Mucosa of descending colon (tissue), 3 donors: ENCODE measurements at regions not wholly inside any gene's neighbourhood (a gene's known extent, or its start where the extent isn't known, plus 50 kb on each side); places are given as distances from the start of the nearest gene placed in this dataset.

Source experiments
- ATAC-seq: fragments of 200-7000 bp; cut with Tn5 transposase; one replicate; pipeline ENCODE4 v1.9.1; 2020; ENCODE audit warnings: mild to moderate bottlenecking, moderate library complexity
- DNase-seq, 3 donors: peaks; one replicate each; pipeline ENCODE4 v3.0.0-alpha.2; 2020
- H3K36me3 ChIP-seq: fragments of 200-600 bp; one replicate; pipeline ENCODE4 v1.8.0; 2021; ENCODE audit warnings: low read depth, mild to moderate bottlenecking
- H3K4me1 ChIP-seq: fragments of 200-600 bp; one replicate; pipeline ENCODE4 v1.8.0; 2021; ENCODE audit warnings: low read depth, mild to moderate bottlenecking
- H3K4me3 ChIP-seq: fragments of 200-600 bp; one replicate; pipeline ENCODE4 v1.8.0; 2021; ENCODE audit warnings: mild to moderate bottlenecking
- H3K9me3 ChIP-seq: fragments of 200-600 bp; one replicate; pipeline ENCODE4 v1.8.0; 2021; ENCODE audit warnings: mild to moderate bottlenecking
- intact Hi-C, 2 donors: fragments of 100-400 bp; cut with DNase I in 1 of 2; cut with micrococcal nuclease in 1 of 2; formaldehyde crosslinking; loops; one replicate each; pipeline versions ENCODE4 v1.11.0 to v1.11.1; 2022; cut with DNase I, micrococcal nuclease
- TF ChIP-seq, protein P1 (sequence below): fragments of 200-600 bp; IDR thresholded peaks from one replicate; pipeline ENCODE4 v1.8.0; 2022; ENCODE audit warnings: antibody characterized with exemption, mild to moderate bottlenecking
- donor health status: DM: no; HTN: no; CAD: no; lungs with moderate emphysema.
- donor health status: DM: no; HTN: no; CAD: no.
- donor health status: DM: no; HTN: yes; CAD: no.

DNA sequence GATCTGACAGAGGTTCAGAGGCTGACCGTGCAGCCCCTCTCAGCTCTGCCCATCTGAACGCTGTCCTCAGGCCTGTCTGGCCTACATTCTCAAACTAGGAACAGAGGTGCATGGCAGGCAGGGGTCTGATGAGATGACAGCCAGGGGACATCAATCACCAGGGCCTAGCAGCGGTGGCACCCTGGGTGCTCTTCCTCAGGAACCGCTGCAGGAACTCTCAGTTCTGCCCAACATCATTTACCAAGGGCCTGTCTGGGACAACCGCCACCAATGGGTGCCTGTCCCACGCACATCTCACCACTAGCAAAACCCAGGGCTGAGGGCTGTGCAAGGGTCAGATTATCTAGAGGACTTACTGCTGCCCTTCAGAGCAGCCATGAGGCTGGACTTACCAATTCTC, 245.7 kb downstream of the TOMM20 start:
- no peak for DNase-seq
- Histone ChIP-seq H3K4me1 (peaks cover 7% of the 10 kb centered on the region), H3K9me3 (no peaks in the 10 kb centered on the region), H3K36me3 (no peaks in the 10 kb centered on the region), H3K4me3 (no peak overlapping the region)
- TF ChIP-seq, protein P1, sequence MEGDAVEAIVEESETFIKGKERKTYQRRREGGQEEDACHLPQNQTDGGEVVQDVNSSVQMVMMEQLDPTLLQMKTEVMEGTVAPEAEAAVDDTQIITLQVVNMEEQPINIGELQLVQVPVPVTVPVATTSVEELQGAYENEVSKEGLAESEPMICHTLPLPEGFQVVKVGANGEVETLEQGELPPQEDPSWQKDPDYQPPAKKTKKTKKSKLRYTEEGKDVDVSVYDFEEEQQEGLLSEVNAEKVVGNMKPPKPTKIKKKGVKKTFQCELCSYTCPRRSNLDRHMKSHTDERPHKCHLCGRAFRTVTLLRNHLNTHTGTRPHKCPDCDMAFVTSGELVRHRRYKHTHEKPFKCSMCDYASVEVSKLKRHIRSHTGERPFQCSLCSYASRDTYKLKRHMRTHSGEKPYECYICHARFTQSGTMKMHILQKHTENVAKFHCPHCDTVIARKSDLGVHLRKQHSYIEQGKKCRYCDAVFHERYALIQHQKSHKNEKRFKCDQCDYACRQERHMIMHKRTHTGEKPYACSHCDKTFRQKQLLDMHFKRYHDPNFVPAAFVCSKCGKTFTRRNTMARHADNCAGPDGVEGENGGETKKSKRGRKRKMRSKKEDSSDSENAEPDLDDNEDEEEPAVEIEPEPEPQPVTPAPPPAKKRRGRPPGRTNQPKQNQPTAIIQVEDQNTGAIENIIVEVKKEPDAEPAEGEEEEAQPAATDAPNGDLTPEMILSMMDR = no peak
- intact Hi-C loops = no loop called here
- no peak for ATAC-seq

DNA sequence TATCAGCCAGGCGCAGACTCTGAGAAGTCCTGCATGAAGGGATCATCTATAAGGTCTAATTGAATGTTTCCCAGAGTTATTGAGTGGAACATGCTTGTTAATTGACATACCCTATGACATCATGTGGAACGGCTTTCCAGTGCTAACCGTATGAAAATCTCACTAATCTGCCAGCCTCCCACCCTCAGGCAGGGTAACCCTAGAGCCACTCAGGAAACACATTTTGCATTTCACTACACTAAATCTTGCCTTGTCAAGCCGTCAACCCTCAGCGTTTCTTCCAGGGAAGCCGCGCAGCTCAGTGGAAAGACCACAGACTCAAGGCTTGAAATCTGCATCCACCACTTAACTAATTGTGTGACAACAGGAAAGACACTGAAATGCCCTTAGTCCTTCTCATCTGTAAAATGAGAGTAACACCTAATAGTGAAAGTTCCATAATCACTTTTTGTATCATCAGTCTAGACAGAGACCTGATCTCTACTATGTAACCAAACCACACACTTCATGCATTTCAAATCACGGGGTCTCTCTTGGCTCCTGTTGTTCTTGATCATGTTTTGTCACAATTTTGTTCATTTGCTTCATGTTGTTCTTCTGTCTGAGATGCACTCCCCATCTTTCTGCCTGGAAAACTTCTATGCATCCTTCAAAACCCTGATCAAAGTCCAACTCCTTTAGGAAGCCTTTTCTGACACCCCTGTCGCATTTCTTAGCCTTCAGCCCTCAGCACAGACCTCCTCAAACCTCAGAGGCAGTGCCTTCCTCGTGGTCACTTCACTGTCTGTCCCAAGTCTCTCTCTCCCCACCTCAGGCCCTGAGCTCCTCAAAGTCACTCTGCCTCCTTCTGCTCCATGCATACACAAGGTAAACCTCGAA, 246.5 kb downstream of the TOMM20 start:
- DNase-seq (no peak), ATAC-seq (no peak)
- intact Hi-C loops = no loop called here

DNA sequence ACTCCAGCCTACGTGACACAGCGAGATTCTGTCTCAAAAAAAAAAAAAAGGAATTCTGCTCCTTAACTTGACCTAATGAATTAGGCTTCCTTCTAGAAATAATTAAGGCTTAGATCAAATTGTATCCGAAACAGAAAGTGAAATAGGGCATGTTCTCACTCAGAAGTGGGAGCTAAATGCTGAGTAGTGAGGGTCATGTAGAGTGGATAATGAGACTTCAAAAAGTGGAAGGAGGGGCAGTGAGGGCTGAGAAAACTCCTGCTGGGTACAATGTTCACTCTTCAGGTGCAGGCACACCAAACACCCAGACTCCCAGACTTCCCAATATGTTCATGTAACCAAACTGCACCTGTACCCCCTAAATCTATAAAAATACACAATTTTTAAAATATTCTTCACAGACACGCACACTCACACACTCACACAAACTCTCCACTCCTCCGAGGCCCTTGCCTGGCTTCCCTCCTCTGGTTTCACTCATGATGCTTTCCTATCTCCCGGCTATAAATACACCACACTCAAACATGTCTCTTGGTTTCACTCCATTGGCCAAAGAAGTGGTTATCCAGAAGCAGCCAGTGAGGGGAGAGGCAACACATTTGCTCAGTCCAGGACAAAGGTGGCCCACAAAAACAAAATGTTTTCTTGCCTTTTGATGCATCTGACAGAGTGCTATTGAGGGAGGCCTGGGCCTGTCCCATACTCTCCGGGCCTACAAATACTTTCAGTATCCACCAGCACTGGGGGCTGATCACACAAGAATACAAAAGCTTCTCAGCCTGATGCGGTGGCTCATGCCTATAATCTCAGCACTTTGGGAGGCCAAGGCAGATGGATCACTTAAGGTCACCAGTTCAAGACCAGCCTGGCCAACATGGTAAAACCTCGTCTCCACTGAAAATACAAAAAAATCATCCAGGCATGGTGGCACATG, 249.2 kb downstream of the TOMM20 start:
- no peaks in the 10 kb centered on the region for H3K9me3 ChIP-seq
- intact Hi-C loops = no loop called here
- peak; percentile 49 for ATAC-seq
- H3K36me3 ChIP-seq = no peaks in the 10 kb centered on the region
- H3K4me1 ChIP-seq = peaks cover 4% of the 10 kb centered on the region
- DNase-seq = no peak
- TF ChIP-seq, protein P1 = no peak
- H3K4me3 ChIP-seq = no peak overlapping the region

More for the DNA sequence above, 246.5 kb downstream of the TOMM20 start:
- no peak overlapping the region for H3K4me3 ChIP-seq
- peaks cover 7% of the 10 kb centered on the region for H3K4me1 ChIP-seq
- H3K36me3 ChIP-seq = no peaks in the 10 kb centered on the region
- no peaks in the 10 kb centered on the region for H3K9me3 ChIP-seq
- TF ChIP-seq, protein P1 = no peak

DNA sequence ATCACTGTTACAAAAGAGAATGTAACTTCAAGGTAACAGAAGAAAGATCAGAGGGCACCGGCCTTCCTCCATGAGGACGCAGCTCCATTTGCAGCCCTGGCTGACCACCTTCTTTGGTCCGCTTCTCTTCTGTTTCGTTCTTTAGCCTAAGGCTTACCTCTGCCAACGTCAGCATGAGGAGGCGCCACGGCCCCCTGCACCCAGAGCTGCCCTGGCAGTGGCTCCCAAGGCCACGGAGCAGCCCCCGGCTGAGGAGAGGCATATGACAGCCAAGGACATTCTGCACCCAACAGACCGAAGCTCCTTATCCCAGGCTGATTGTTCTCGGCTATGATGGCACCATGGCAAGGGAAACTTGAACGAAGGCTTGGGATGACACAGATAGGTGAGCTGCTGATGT, 250.3 kb downstream of the TOMM20 start:
- H3K9me3 ChIP-seq = no peaks in the 10 kb centered on the region
- ATAC-seq (no peak), DNase-seq (no peak)
- no peaks in the 10 kb centered on the region for H3K36me3 ChIP-seq
- intact Hi-C loops = no loop called here
- TF ChIP-seq, protein P1 = no peak
- peaks cover 4% of the 10 kb centered on the region for H3K4me1 ChIP-seq
- H3K4me3 ChIP-seq = no peak overlapping the region

DNA sequence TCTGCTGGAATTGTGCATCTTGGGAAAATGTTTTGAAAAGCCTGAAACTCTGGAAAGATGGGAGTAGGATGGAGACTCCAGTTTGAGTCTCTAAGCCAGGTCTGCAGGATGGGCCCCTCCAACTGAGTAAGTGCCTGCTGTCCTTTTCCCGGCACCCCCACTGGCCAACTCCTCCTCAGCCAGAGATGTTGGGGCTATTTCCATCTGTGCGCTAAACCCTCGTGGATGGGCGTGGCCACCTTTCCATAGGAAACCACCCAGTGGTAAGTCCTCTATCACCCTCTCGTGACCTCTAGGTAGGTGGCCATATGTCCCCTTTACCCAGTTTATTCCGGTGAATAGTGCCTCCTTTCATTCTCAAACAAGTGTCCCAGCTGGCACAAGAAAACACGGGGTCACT, 250.9 kb downstream of the TOMM20 start:
- ATAC-seq (no peak), DNase-seq (no peak)
- Histone ChIP-seq H3K36me3 (no peaks in the 10 kb centered on the region), H3K4me3 (no peak overlapping the region), H3K9me3 (no peaks in the 10 kb centered on the region), H3K4me1 (peaks cover 4% of the 10 kb centered on the region)
- TF ChIP-seq, protein P1 = no peak
- intact Hi-C loops = no loop called here
